Right lobe of liver (tissue), 6 donors: ENCODE measurements at regions not wholly inside any gene's neighbourhood (a gene's known extent, or its start where the extent isn't known, plus 50 kb on each side); places are given as distances from the start of the nearest gene placed in this dataset.

Experiments used
- ATAC-seq, 4 donors: fragments of 200-7000 bp; cut with Tn5 transposase; one replicate each; pipeline ENCODE4 v1.9.1; 2020; ENCODE audit warnings: mild to moderate bottlenecking in 4 of 4, moderate library complexity in 4 of 4
- DNase-seq, 3 donors: peaks; one replicate each; pipeline ENCODE4 v3.0.0-alpha.2; 2020
- H3K27ac ChIP-seq, 3 donors: fragments of 200-600 bp; one replicate each; pipeline ENCODE4 v1.8.0; 2022
- H3K27me3 ChIP-seq, 2 donors: fragments of 200-600 bp; one replicate each; pipeline ENCODE4 v1.8.0; 2022
- H3K36me3 ChIP-seq, 4 donors: fragments of 200-600 bp; sonication (generic) in 1 of 4; one replicate each; pipeline versions ENCODE4 v1.5.1 to v1.8.0; 2017 to 2022; ENCODE audit warnings: control low read depth in 1 of 4
- H3K4me1 ChIP-seq, 4 donors: fragments of 200-600 bp; sonication (generic) in 1 of 4; one replicate each; pipeline versions ENCODE4 v1.5.1 to v1.8.0; 2017 to 2022; ENCODE audit warnings: control low read depth in 1 of 4
- H3K4me3 ChIP-seq, 3 donors: fragments of 200-600 bp; one replicate each; pipeline ENCODE4 v1.8.0; 2022
- H3K9me3 ChIP-seq, 4 donors: fragments of 200-600 bp; sonication (generic) in 1 of 4; one replicate each; pipeline versions ENCODE4 v1.5.1 to v1.8.0; 2017 to 2022; ENCODE audit warnings: control low read depth in 1 of 4
- CTCF ChIP-seq, 4 donors: fragments of 200-600 bp in 3 of 4; fragments of 450-650 bp in 1 of 4; IDR thresholded peaks; one replicate each; pipeline versions ENCODE4 v1.5.1 to v1.8.0; 2016 to 2022; ENCODE audit warnings: antibody characterized with exemption in 4 of 4, mild to moderate bottlenecking in 2 of 4
- POLR2A ChIP-seq: fragments of 450-650 bp; IDR thresholded peaks from one replicate; pipeline ENCODE4 v1.6.1; 2017; ENCODE audit warnings: antibody characterized with exemption, mild to moderate bottlenecking
- WGBS: methylation state at CpG from one replicate; pipeline ENCODE4 v1.1.6; 2018; ENCODE audit warnings: low coverage, low lambda C conversion rate; ENCODE audit not compliant: insufficient coverage; ENCODE audit errors: missing lambda C conversion rate; 5-methylcytosine and 5-hydroxymethylcytosine counted together
- intact Hi-C, 2 donors: fragments of 100-400 bp; cut with DNase I; formaldehyde crosslinking; loops; one replicate each; pipeline versions ENCODE4 v1.11.2 to v1.14.1; 2022
- donor health status: DM: no; HTN: yes; CAD: no.
- donor health status: DM: no; HTN: no; CAD: no.
- donor health status: DM: no; HTN: no; CAD: no.
- donor health status: DM: no; HTN: yes; CAD: no.
- donor health status: DM: no; HTN: yes; CAD: no.

GRCh38 chr19:30978639-30979038 is 370.6 kb downstream of the TSHZ3 start:
- intact Hi-C loops, result no loop called here
- Histone ChIP-seq H3K4me3 (no peak overlapping the region), H3K4me1 (no peaks in the 10 kb centered on the region), H3K27me3 (no peaks in the 10 kb centered on the region), H3K36me3 (no peaks in the 10 kb centered on the region), H3K9me3 (no peaks in the 10 kb centered on the region), H3K27ac (no peak overlapping the region)
- ATAC-seq, result no peak
- DNase-seq, result no peak
- TF ChIP-seq CTCF (IDR thresholded peaks at IDR 0.05), result no peak
- no peak for TF ChIP-seq POLR2A
- WGBS, result 9% methylated on average over 4 of the region's 4 CpGs

GRCh38 chr19:30969591-30969990 is 379.6 kb downstream of the TSHZ3 start:
- intact Hi-C loops, result no loop called here
- Histone ChIP-seq H3K27ac (no peak overlapping the region), H3K4me1 (no peaks in the 10 kb centered on the region), H3K36me3 (no peaks in the 10 kb centered on the region), H3K9me3 (no peaks in the 10 kb centered on the region), H3K27me3 (no peaks in the 10 kb centered on the region), H3K4me3 (no peak overlapping the region)
- no peak for TF ChIP-seq CTCF (IDR thresholded peaks at IDR 0.05)
- TF ChIP-seq POLR2A, result no peak
- no peak for DNase-seq
- no peak for ATAC-seq
- 85% methylated on average over 2 of the region's 2 CpGs for WGBS

GRCh38 chr19:30968841-30969399 is 380.3 kb downstream of the TSHZ3 start:
- intact Hi-C loops, result no loop called here
- Histone ChIP-seq H3K36me3 (no peaks in the 10 kb centered on the region), H3K27me3 (no peaks in the 10 kb centered on the region), H3K4me3 (no peak overlapping the region), H3K27ac (no peak overlapping the region), H3K9me3 (no peaks in the 10 kb centered on the region), H3K4me1 (no peaks in the 10 kb centered on the region)
- 64% methylated on average over 5 of the region's 5 CpGs for WGBS
- no peak for ATAC-seq
- DNase-seq, result no peak
- no peak for TF ChIP-seq CTCF (IDR thresholded peaks at IDR 0.05)

- no peak overlapping the region for H3K27ac ChIP-seq
- intact Hi-C loops, result no loop called here
- DNase-seq (no peak), ATAC-seq (no peak)
- H3K9me3 ChIP-seq, result no peaks in the 10 kb centered on the region
- TF ChIP-seq CTCF (IDR thresholded peaks at IDR 0.05) (no peak), POLR2A (no peak)
- 31% methylated on average over 5 of the region's 5 CpGs for WGBS
- no peaks in the 10 kb centered on the region for H3K27me3 ChIP-seq
- no peaks in the 10 kb centered on the region for H3K36me3 ChIP-seq
- H3K4me3 ChIP-seq, result no peak overlapping the region
- no peaks in the 10 kb centered on the region for H3K4me1 ChIP-seq
Observed at GRCh38 chr19:30968210-30968609, 381.0 kb downstream of the TSHZ3 start.

- WGBS, result 60% methylated on average over 4 of the region's 4 CpGs
- Histone ChIP-seq H3K27ac (no peak overlapping the region), H3K27me3 (no peaks in the 10 kb centered on the region), H3K4me1 (no peaks in the 10 kb centered on the region), H3K4me3 (no peak overlapping the region), H3K9me3 (no peaks in the 10 kb centered on the region), H3K36me3 (no peaks in the 10 kb centered on the region)
- no peak for DNase-seq
- TF ChIP-seq POLR2A, result no peak
- TF ChIP-seq CTCF (IDR thresholded peaks at IDR 0.05), result no peak
- no peak for ATAC-seq
- intact Hi-C loops, result no loop called here
Observed at GRCh38 chr19:30966486-30966885, 382.8 kb downstream of the TSHZ3 start.
